Erythroblast (primary cell): ENCODE measurements at regions not wholly inside any gene's neighbourhood (a gene's known extent, or its start where the extent isn't known, plus 50 kb on each side); places are given as distances from the start of the nearest gene placed in this dataset.
"Not testable (repeated sequence)": the region's sequence is repeated elsewhere in the genome, so short reads cannot be mapped to it uniquely, and the experiment has no call there.

ENCODE experiments used
- DNase-seq, 2 experiments: peaks; one replicate each; lab custom pipeline; 2025; lab: John Stamatoyannopoulos, UW
- GATA1 ChIP-seq: IDR thresholded peaks from 2 replicates; pipeline ENCODE4 v1.6.1; 2011; ENCODE audit warnings: low read depth, mild to moderate bottlenecking, control low read depth, low read length, moderate library complexity
- POLR2A ChIP-seq: IDR thresholded peaks from 2 replicates; pipeline ENCODE4 v1.6.1; 2011; ENCODE audit warnings: mild to moderate bottlenecking, low read length

GRCh38 chr17:73833775-73834488 lies 189.7 kb upstream of the SDK2 start:
- DNase-seq: no peak
- TF ChIP-seq POLR2A (no peak), GATA1 (no peak)

DNA sequence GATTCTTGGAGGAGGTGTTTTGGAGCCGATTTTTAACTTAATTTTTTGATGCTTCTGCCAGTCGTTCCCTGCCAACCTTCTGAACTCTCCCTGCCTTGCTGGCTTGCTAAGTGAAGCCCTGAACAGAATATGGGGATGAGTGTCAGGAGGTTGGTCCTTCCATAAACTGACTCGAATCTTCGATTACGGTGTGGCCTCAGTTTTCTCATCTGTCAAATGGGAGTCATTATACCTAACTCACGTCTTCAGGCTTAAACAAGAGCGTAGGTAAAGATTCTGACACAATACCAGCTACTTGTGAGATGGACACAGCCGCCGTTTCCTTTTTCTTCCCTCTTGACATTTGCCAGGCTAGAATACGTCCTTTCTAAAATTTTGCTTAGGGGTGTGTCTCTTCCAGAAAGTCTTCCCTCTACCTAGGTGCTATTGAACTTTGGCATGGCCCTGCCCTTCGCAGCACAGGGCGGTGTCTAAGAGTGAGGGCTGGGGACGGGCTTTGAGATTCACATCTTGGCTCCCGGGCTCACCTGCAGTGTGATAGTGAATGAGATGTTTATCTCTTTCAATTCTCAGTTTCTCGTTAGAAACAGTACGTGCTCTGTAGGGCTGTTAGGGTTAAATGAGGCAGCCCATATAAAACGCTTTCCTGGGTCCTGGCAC lies 190.6 kb upstream of the SDK2 start:
- no peak for DNase-seq
- TF ChIP-seq POLR2A: no peak
- TF ChIP-seq GATA1: no peak

DNA sequence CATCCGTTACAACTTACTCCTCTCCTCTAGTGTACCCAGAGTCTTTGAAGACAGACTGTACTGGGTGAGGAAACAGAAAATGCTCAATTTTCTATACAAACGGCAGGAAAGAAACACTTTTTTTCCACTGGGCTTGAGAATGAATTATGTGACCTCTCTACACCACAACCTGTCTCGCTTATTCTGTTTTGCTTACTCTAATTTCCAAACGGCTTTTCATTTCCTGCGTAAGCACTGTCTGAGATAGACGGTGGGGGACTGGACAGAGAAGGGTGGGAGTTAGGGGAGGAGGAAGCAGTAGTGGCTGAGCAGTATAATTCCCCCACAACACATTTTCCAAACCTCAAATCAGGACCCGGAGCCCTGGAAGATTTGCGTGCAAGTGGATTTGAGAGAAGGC lies 191.4 kb upstream of the SDK2 start:
- no peak for DNase-seq
- TF ChIP-seq GATA1 (no peak), POLR2A (no peak)

GRCh38 chr17:73838815-73839214 lies 194.6 kb upstream of the SDK2 start:
- no peak for DNase-seq
- TF ChIP-seq GATA1 (no peak), POLR2A (no peak)

GRCh38 chr17:73840829-73841228 lies 196.6 kb upstream of the SDK2 start:
- DNase-seq: no peak
- TF ChIP-seq GATA1: no peak
- TF ChIP-seq POLR2A: no peak

DNA sequence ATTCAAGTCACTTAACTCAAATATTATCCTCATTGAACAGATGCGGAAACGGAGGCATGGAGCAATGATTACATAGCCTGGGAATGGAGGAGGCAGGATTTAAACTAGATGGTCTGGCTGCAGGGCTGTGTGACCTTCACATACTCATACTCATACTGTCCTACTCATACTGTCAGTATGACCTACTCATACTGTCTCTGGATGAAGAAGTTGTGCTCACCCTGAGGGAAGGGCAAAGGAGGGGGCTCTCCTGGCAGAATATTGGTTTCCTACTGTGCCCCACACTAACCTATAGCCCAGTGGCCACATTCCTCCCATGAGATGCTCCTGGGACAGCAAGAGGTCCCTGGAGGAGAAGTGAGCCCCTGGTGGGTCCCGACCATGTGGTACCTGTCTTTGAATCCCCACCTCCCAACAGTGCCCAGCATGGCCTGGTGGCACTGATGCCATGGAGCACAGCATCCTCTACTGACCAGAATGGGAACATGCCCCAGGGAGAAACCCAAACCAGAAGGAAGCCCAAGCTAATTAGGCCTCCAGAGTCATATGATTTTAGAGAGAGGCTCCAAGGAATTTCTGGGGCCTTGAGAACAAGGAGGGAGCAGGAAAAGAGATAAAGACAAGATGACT lies 197.3 kb upstream of the SDK2 start:
- DNase-seq: no peak

DNA sequence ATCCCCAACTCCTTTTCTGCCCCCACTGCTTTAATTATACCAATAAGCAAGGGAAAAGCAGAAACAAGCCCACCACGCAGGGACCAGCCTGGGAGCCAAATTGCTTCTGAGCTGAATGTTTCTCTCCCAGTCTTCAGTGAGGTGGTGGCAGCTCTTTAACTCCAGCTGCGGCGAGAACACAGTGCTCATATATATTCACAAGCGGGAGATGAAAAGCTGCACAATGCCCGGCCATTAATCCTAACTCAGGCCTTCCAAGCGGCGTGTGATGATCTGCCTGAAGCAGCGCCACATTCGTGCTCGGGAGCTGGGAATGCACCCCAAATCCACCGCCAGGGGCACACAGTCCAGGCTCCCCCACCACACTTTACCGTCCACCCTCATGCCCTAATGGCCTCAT lies 203.7 kb upstream of the SDK2 start:
- no peak for DNase-seq
- TF ChIP-seq POLR2A (no peak), GATA1 (no peak)

More for the DNA sequence above, 197.3 kb upstream of the SDK2 start:
- TF ChIP-seq GATA1 (no peak), POLR2A (no peak)

- DNase-seq: no peak
- no peak for TF ChIP-seq GATA1
- no peak for TF ChIP-seq POLR2A
Measured at GRCh38 chr17:73850426-73850825, 206.2 kb upstream of the SDK2 start.

- DNase-seq: no peak
- TF ChIP-seq GATA1 (no peak), POLR2A (no peak)
Measured at GRCh38 chr17:73851091-73851490, 206.8 kb upstream of the SDK2 start.

DNA sequence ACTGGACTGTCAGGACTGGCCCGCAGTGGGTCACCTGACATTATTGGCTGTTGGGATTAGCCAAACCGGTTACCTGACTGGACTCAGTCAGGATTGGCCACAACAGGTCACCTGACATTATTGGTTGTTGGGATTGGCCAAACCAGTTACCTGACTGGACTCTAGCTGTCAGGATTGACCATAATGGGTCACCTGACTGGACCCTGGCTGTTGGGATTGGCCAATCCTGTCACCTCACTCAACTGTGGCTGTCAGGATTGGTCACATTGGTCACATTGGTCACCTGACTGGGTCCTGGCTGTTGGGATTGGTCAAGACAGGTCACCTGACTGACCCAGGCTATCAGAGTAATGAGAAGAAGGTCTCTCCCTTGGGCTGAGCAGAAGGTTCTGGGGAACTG lies 207.7 kb upstream of the SDK2 start:
- DNase-seq: no peak
- TF ChIP-seq GATA1: no peak
- TF ChIP-seq POLR2A: no peak

DNA sequence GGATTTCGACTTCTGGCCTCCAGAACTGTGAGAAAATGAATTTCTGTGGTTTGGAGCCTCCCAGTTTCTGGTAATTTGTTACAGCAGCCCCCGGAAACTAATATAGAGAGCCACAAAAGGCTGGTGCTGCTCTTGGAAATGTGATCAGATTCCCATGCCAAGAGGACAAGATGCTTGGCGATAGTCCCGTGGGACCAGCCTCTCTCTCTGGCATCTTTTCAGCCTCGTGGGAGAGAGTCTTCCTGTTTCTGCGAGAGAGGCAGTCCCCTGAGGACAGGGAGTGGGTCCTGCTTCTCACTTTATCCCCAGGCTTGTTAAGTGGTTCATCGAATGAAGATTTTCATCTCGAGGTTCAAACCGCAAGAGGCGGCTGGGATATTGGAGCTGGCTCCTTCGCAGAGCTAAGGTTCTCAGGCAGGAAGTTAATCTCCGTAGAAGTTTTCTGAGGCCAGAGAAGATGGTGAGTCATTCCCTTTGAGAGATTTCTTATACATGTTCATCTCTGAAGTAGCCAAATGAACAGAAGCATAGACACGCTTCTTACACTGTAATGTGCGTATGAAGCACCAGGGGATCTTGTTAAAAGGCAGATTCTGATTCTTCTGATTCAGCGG lies 211.6 kb upstream of the SDK2 start:
- DNase-seq: no peak
- no peak for TF ChIP-seq POLR2A
- TF ChIP-seq GATA1: no peak

DNA sequence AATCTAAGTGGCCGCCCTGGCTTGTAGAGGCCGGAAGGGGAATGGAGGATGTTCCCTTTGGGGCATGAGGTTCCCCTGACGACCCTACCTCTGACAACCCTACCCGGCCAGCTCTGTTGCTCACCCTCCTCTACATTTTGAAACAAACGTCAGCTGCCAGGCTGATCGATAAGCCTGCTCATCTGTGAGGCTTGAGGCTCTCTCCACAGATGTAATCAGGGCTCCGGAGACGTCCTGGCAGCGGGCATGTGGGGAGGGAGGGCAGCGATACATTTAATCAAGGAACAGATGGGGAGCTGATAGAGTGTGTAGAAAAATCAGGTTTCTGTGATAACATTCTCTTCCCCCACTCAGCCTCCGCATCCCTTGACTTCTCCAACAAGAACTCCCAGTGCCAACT lies 212.3 kb upstream of the SDK2 start:
- TF ChIP-seq POLR2A: no peak
- no peak for TF ChIP-seq GATA1
- DNase-seq: no peak

DNA sequence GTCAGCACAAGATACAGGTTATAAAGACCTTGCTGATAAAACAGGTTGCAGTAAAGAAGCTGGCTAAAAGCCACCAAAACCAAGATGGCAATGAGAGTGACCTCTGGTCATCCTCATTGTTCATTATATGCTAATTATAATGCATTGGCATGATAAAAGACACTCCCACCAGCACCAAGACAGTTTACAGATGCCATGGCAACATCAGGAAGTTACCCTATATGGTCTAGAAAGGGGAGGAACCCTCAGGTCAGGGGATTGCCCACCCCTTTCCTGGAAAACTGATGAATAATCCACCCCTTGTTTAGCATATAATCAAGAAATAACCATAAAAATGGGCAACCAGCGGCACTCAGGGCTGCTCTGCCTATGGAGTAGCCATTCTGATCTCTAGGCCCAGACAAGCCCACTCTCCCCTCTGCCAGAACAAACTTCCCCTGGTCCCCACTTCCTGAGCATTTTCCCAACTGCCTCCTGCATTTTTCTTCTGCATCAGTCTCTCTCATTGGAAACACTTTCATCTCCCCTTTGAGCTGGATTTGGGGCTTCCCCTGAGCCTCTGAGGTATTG lies 215.3 kb upstream of the SDK2 start:
- DNase-seq: not testable (repeated sequence)

DNA sequence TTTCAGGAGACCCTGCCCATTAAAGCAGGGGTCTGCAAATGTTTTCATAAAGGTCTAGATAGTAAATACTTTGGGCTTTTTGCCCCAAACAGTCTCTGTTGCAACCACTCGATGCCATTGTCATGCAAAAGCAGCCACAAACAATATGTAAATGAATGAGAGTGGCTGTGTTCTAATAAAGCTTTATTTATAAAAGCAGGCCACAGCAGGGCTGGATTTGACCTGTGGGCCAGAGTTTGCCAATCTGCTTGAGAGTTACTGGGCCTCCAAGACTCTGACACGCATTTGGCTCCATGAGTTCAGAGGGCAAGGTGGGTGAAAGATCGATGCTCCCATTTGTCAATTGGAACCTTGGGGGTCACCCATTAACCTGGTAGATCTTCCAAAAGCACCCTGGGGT lies 217.3 kb upstream of the SDK2 start:
- no peak for TF ChIP-seq GATA1
- TF ChIP-seq POLR2A: no peak
- DNase-seq: no peak
